Natural killer cell treated with Interleukin-12 subunit alpha and Interleukin-12 subunit beta and Interleukin-15 and Interleukin-18, amount 100 ng/mL, for 72 hours (primary cell): ENCODE measurements at regions not wholly inside any gene's neighbourhood (a gene's known extent, or its start where the extent isn't known, plus 50 kb on each side); places are given as distances from the start of the nearest gene placed in this dataset.

Source experiments
- ATAC-seq, 2 donors: fragments of 150-1000 bp; cut with Tn5 transposase in 1 of 2; sonication (Bioruptor Pico), chemical (Tn5 transposase) in 1 of 2; 2 replicates each; pipeline ENCODE4 v1.10.0; 2021
- DNase-seq: peaks from one replicate; pipeline ENCODE4 v3.0.0; 2022; ENCODE audit warnings: low spot score
- H3K27ac Mint-ChIP-seq, 2 donors: 1 replicate in 1 of 2; 2 replicates in 1 of 2; pipeline ENCODE4 v1.8.0; 2022; ENCODE audit warnings: mixed read lengths in 2 of 2, mild to moderate bottlenecking in 1 of 2, moderate library complexity in 1 of 2
- H3K27me3 Mint-ChIP-seq, 2 donors: 1 replicate in 1 of 2; 2 replicates in 1 of 2; pipeline ENCODE4 v1.8.0; 2022; ENCODE audit warnings: mixed read lengths in 2 of 2
- H3K36me3 Mint-ChIP-seq: one replicate; pipeline ENCODE4 v1.8.0; 2022; ENCODE audit warnings: mixed read lengths
- H3K4me1 Mint-ChIP-seq, 2 donors: 1 replicate in 1 of 2; 2 replicates in 1 of 2; pipeline ENCODE4 v1.8.0; 2022; ENCODE audit warnings: low read depth in 2 of 2, mixed read lengths in 2 of 2, mild to moderate bottlenecking in 1 of 2
- H3K4me3 Mint-ChIP-seq: one replicate; pipeline ENCODE4 v1.8.0; 2022; ENCODE audit warnings: mixed read lengths
- H3K9me3 Mint-ChIP-seq: 2 replicates; pipeline ENCODE4 v1.8.0; 2022; ENCODE audit warnings: mixed read lengths

DNA sequence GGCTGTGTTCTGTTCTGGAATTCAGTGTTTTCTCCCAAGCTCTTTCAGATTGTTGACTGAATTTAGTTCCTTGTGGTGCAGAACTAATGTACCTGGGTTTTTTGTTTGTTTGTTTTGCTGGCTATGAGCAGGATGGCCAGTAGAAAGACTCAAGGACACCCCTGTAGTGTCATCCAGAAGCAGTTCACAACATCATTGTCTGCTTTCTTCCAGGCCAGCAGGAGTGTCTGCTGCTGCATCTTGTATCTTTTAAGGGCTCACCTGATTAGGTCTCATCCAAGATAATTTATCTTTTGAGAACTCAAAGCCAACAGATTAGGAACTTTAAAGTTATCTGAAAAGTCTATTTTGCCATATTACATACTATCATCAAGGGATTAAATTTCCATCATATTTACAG, 318.5 kb upstream of the MC4R start:
- ATAC-seq: no peak
- Mint-ChIP-seq H3K27ac (no peak overlapping the region), H3K4me1 (no peaks in the 10 kb centered on the region), H3K27me3 (no peaks in the 10 kb centered on the region), H3K4me3 (no peak overlapping the region), H3K9me3 (peaks cover 9% of the 10 kb centered on the region), H3K36me3 (no peaks in the 10 kb centered on the region)
- DNase-seq: no peak

DNA sequence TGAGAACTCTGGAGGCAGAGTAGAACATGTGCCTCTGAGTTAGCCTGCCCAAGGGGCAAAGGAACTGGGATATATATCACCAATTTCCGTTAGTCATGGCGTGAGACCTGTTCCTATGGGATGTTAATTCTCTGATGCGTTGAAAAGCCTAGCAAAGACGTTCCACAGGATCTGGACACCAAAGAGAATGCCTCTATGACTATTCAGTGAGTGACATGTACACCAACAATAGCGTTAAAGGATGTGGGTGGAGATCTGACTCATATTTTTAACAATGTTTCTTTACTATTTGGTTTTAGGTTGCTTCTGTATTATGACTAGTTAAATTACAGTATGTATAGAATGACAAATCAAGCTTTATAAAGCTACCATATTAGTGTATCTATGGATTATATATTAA, 320.9 kb upstream of the MC4R start:
- peaks cover 6% of the 10 kb centered on the region for H3K9me3 Mint-ChIP-seq
- ATAC-seq (no peak), DNase-seq (no peak)
- H3K4me1 Mint-ChIP-seq: no peaks in the 10 kb centered on the region
- no peaks in the 10 kb centered on the region for H3K27me3 Mint-ChIP-seq
- no peak overlapping the region for H3K4me3 Mint-ChIP-seq
- H3K36me3 Mint-ChIP-seq: no peaks in the 10 kb centered on the region
- no peak overlapping the region for H3K27ac Mint-ChIP-seq

DNA sequence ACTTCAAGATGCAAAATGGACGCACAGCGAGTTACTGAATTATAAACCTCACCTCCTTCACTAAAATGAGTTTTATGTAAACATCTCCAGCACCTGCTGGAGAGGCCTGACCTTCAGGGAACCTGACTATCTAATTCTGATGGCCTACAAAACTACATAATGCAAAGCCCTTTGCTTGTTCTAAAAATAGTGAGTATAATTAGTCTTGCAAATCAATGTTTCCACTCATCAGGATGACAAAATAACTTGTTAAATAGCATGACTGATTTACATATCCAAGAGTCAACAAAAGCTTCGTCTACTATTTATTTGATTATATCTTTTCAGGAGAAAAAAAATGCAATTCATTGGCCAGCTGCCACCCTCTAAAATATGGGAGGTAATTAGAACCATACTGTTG, 326.3 kb upstream of the MC4R start:
- Mint-ChIP-seq H3K36me3 (no peaks in the 10 kb centered on the region), H3K9me3 (peaks cover 5% of the 10 kb centered on the region), H3K4me1 (no peaks in the 10 kb centered on the region), H3K27me3 (no peaks in the 10 kb centered on the region), H3K4me3 (no peak overlapping the region), H3K27ac (no peak overlapping the region)
- ATAC-seq (no peak), DNase-seq (no peak)

DNA sequence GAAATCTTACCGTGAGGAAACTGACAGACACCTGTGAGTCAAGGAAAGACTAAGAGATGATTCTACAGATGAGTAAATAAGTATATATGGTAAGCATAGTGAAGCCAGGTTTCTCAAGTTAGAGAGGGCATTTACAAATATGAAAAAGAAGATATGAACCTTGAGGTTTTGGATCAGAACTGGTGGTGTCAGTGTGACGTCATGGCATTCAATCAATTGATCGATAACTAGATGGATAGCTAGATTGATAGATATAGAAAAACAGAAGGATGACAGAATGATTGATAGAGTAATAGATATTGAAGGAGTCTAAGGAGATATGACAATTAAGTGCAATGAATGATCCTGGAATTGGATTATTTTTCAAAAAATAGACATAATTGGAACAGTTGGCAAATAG, 350.2 kb upstream of the MC4R start:
- Mint-ChIP-seq H3K27me3 (no peaks in the 10 kb centered on the region), H3K4me1 (no peaks in the 10 kb centered on the region), H3K4me3 (no peak overlapping the region), H3K36me3 (peaks cover 5% of the 10 kb centered on the region), H3K9me3 (peaks cover under 1% of the 10 kb centered on the region), H3K27ac (no peak overlapping the region)
- DNase-seq (no peak), ATAC-seq (no peak)

DNA sequence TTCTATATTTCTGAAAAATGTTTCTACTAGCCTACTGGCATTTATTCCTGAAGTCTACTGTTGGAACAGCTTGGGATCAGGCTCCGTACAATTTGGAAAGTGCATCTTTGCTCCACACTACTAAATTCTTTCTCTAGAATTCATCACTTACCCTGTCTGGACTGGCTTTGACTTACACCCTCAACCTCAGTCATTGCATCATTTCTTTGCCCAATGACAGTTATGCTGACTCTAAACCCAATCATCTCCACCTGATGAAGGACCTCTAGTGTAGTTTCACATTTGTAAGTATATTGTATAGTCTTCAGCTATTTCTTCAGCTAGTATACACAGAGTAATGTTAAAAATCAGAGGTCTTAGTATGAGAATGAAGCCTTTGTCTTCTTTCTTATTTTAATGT, 359.6 kb upstream of the MC4R start:
- no peak overlapping the region for H3K4me3 Mint-ChIP-seq
- ATAC-seq: no peak

DNA sequence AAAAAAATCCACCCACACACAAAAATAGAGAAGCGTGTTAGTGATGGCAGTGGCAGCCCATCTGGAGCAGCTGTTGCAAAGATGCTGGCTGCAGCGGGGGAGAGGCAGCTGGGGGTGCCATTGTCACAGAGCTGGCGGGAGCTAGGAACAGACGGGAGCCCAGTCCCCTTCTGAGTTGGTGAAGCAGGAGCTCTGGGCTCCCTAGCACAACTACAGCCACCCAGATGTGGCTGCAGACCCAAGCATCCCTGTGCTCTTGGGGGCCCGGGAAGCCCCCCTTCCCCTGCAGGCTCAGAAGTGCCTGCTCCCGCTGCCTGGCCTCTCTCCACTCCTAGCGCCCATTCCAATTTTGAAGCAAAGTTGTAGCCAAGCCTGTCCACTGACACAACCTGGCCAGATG, 366.6 kb upstream of the MC4R start:
- Mint-ChIP-seq H3K4me3 (no peak overlapping the region), H3K4me1 (no peaks in the 10 kb centered on the region), H3K27me3 (no peaks in the 10 kb centered on the region), H3K36me3 (no peaks in the 10 kb centered on the region), H3K27ac (no peak overlapping the region), H3K9me3 (no peaks in the 10 kb centered on the region)
- ATAC-seq: no peak
- no peak for DNase-seq

More for the DNA sequence above, 359.6 kb upstream of the MC4R start:
- no peak for DNase-seq
- peaks cover 9% of the 10 kb centered on the region for H3K9me3 Mint-ChIP-seq
- no peaks in the 10 kb centered on the region for H3K4me1 Mint-ChIP-seq
- H3K27ac Mint-ChIP-seq: no peak overlapping the region
- H3K27me3 Mint-ChIP-seq: no peaks in the 10 kb centered on the region
- H3K36me3 Mint-ChIP-seq: no peaks in the 10 kb centered on the region

DNA sequence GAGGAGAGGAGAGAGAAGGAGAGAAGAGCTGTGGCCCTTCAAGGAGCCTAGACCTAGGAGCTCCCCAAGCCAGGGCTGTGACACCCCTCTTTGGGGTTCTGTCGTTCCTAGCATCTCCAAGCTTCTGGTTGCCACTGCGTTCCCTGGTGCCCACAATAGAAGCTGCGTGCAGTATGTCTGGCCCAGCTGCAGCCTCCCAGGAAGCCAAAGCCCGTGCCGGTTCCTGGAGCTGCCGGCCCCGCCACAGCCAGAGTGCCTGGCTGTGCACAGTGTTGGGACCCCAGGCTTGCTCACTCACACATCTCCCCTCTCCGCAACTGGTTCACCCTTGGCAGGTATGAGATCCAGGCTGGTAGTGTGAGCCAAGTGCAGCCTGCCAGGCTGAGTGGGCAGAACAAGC, 367.7 kb upstream of the MC4R start:
- Mint-ChIP-seq H3K4me3 (no peak overlapping the region), H3K36me3 (no peaks in the 10 kb centered on the region), H3K27me3 (no peaks in the 10 kb centered on the region), H3K9me3 (no peaks in the 10 kb centered on the region), H3K4me1 (no peaks in the 10 kb centered on the region), H3K27ac (no peak overlapping the region)
- DNase-seq (no peak), ATAC-seq (peak in 1 of 2 donors; percentile 17)

DNA sequence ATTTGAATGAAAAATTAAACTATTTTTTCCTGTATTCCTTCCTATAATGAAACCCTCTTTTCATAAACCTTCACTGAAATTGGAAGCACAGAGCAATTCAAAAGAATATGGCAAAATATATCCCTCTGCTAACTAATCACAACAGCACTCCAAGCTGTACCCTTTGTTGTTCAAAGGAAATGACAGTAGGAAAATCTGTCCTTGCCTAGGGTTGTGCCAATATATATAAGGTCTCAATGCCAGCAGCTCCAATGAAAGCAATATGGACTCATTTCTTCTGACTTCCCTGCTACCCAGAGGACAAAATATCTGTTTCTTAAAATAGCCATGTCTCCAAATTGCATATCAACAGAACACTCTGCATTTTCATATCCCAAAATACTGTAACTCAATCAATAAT, 373.9 kb upstream of the MC4R start:
- no peak for DNase-seq
- Mint-ChIP-seq H3K27me3 (no peaks in the 10 kb centered on the region), H3K9me3 (no peaks in the 10 kb centered on the region), H3K36me3 (no peaks in the 10 kb centered on the region), H3K27ac (no peak overlapping the region), H3K4me3 (no peak overlapping the region), H3K4me1 (no peaks in the 10 kb centered on the region)
- ATAC-seq: no peak

DNA sequence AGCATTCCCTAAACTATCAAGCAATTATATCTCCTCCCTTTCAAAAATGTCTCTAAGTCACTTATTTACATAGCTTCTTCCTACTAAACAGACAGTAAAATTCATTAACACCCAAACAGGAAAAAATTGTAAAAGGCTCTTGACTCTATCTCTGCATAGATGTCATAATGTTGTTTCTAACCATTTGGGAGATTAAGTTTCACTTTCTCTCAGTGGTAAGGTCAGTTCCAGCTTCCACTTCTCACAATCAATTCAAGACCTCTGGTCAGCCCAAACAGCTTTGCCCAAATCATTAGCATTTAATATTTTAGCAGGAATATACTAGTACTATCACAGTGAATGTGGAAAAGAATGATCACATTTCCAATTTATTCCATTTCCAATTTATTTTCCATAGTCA, 374.3 kb upstream of the MC4R start:
- Mint-ChIP-seq H3K27ac (no peak overlapping the region), H3K27me3 (no peaks in the 10 kb centered on the region), H3K9me3 (peaks cover 3% of the 10 kb centered on the region), H3K4me1 (no peaks in the 10 kb centered on the region), H3K36me3 (no peaks in the 10 kb centered on the region), H3K4me3 (no peak overlapping the region)
- ATAC-seq (no peak), DNase-seq (no peak)

DNA sequence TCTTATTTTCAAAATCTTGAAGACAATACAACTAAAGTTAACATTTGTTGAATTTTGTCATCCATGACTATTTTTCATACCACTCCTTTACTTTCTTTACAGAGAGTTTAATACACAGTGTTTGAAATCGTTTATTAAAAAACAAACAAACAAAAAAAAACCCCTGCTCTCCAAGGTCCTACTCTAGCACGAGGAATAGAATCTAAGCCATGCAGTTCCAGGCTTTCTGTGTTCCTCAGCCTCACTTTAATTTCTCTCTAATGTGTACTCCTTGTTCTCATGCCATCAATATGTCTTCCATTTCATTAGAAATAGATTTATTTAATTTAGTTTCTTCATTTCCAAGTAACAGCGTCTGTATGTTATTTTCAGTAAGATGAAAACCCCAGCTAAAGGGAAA, 381.2 kb upstream of the MC4R start:
- Mint-ChIP-seq H3K36me3 (no peaks in the 10 kb centered on the region), H3K4me1 (no peaks in the 10 kb centered on the region), H3K9me3 (peaks cover 16% of the 10 kb centered on the region), H3K27ac (no peak overlapping the region), H3K27me3 (no peaks in the 10 kb centered on the region), H3K4me3 (no peak overlapping the region)
- DNase-seq (no peak), ATAC-seq (no peak)

DNA sequence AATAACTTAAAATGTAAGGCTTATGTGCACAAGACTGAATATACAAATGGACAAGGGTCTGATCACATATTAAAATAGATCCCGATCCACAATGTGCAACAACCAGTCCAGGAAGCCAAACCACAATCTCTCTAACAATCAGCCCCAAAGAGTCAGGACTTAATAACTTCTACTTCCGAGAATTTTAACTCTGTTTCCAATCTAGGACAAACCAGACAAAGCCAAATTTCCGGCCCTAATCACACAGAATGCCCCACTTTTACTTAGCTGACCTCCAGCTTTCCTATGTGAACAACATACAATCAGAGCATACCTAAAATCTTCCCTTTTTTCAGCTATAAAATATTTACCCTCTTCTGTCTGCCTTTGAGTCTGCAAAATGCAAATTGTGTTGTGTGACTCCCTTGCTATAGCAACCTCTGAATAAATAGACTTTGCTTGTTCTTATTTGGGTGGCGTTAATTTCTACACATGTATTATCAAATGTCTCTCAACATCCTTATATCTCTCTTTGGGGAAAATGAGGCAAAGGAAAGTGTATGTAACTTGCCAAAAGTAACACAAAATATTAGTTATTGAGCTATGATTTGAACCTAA, 381.9 kb upstream of the MC4R start:
- Mint-ChIP-seq H3K9me3 (peaks cover 16% of the 10 kb centered on the region), H3K4me3 (no peak overlapping the region), H3K27ac (no peak overlapping the region), H3K27me3 (no peaks in the 10 kb centered on the region), H3K36me3 (no peaks in the 10 kb centered on the region), H3K4me1 (no peaks in the 10 kb centered on the region)
- ATAC-seq (no peak), DNase-seq (no peak)

DNA sequence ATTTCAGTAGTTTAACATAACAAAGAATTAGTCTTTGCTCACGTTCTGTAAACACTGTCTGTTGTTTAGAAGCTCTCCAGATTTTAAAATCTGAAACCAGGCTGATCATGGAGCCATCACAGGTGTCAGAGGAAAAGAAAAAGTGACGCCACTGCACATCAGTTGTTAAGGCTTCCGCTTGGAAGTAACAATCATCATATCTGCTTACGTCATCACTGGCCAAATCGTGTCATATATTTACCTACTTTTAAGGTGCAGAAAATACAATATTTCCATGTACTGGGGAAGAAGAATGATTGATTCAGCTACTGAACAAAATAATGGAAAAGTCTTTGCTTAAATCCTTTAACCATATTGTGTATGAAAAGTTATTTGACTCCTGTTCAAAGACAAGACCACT, 382.6 kb upstream of the MC4R start:
- Mint-ChIP-seq H3K4me3 (no peak overlapping the region), H3K4me1 (no peaks in the 10 kb centered on the region), H3K27ac (no peak overlapping the region), H3K36me3 (no peaks in the 10 kb centered on the region), H3K9me3 (peaks cover 16% of the 10 kb centered on the region), H3K27me3 (no peaks in the 10 kb centered on the region)
- ATAC-seq: no peak
- DNase-seq: no peak

DNA sequence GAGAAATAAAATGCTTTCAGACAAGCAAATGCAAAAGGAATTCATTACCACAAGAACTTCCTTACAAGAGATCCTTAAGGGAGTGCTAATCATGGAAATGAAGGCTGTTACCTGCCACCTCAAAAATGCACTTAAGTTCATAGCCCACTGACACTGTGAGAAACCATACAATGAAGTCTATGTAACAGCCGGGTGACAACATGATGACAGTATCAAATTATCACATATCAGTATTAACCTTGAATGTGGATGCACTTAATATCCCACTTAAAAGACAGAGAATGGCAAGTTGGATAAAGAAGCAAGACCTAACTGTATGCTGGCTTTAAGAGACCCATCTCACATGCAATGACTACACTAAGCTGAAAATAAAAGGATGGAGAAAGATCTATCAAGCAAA, 403.4 kb upstream of the MC4R start:
- H3K27me3 Mint-ChIP-seq: no peaks in the 10 kb centered on the region
- no peak overlapping the region for H3K27ac Mint-ChIP-seq
- peaks cover 24% of the 10 kb centered on the region for H3K9me3 Mint-ChIP-seq
- H3K36me3 Mint-ChIP-seq: peaks cover 5% of the 10 kb centered on the region
- no peaks in the 10 kb centered on the region for H3K4me1 Mint-ChIP-seq
- DNase-seq (no peak), ATAC-seq (no peak)
- no peak overlapping the region for H3K4me3 Mint-ChIP-seq

DNA sequence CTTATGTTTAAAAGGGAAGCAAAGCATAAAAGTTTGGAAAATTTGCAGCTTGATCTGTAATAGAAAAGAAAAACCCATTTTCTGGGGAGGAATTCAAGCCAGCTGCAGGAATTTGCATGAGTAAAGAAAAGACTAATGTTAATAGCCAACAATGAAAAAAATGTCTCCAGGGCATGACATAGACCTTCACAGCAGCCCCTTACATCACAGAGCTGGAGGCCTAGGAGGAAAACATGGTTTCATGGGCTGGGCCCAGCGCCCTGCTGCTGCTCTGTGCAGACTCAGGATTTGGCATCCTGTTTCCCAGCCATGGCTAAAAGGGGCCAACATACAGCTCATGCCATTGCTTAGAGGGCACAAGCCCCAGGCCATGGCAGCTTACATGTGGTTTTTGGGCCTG, 411.6 kb upstream of the MC4R start:
- DNase-seq: no peak
- Mint-ChIP-seq H3K27ac (no peak overlapping the region), H3K4me3 (no peak overlapping the region), H3K4me1 (no peaks in the 10 kb centered on the region), H3K27me3 (no peaks in the 10 kb centered on the region), H3K9me3 (peaks cover 10% of the 10 kb centered on the region), H3K36me3 (no peaks in the 10 kb centered on the region)
- no peak for ATAC-seq

DNA sequence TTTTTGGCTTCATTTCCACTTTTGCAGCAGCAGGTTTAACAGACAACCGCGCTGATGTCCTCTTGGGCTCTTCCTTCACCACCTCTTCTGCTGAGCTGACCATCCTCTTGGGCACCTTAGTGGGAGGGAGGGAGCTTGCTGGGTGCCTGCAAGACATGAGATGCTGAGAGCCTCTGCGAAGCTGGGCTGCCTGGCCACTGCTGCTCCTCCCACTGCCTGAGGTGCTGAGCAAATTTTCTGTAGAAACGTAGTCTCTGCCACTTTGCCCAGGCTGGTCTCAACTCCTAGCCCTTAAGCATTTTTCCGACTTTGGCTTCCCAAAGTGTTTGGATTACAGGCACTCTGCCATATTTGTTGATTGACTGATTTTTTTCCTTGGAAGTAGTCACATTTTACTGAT, 422.2 kb upstream of the MC4R start:
- no peaks in the 10 kb centered on the region for H3K4me1 Mint-ChIP-seq
- H3K27ac Mint-ChIP-seq: no peak overlapping the region
- H3K36me3 Mint-ChIP-seq: peaks cover 9% of the 10 kb centered on the region
- ATAC-seq (no peak), DNase-seq (no peak)
- H3K27me3 Mint-ChIP-seq: no peaks in the 10 kb centered on the region
- H3K4me3 Mint-ChIP-seq: no peak overlapping the region
- peaks cover 21% of the 10 kb centered on the region for H3K9me3 Mint-ChIP-seq
